Lung (tissue), 11 donors: ENCODE measurements at regions not wholly inside any gene's neighbourhood (a gene's known extent, or its start where the extent isn't known, plus 50 kb on each side); places are given as distances from the start of the nearest gene placed in this dataset.

ENCODE experiments used
- ATAC-seq: fragments of 200-7000 bp; cut with Tn5 transposase; one replicate; pipeline ENCODE4 v1.9.1; 2020; ENCODE audit warnings: moderate number of reproducible peaks; ENCODE audit not compliant: insufficient read depth, low FRiP score
- DNase-seq, 3 donors: peaks; one replicate each; pipeline ENCODE4 v3.0.0-alpha.2; 2013 to 2017
- H3K27ac ChIP-seq, 2 donors: one replicate each; pipeline ENCODE4 v1.5.1; 2013; ENCODE audit warnings: mild to moderate bottlenecking in 2 of 2, moderate library complexity in 2 of 2, control low read depth in 1 of 2, inconsistent platforms in 1 of 2, low read depth in 1 of 2, low read length in 1 of 2
- H3K27me3 ChIP-seq, 3 donors: one replicate each; pipeline ENCODE4 v1.5.1; 2013; ENCODE audit warnings: low read length in 2 of 3; ENCODE audit not compliant: control insufficient read depth in 3 of 3, insufficient read depth in 3 of 3
- H3K36me3 ChIP-seq, 4 donors: one replicate each; pipeline ENCODE4 v1.5.1; 2013; ENCODE audit warnings: low read length in 4 of 4, mild to moderate bottlenecking in 1 of 4, moderate library complexity in 1 of 4; ENCODE audit not compliant: control insufficient read depth in 4 of 4, insufficient read depth in 4 of 4
- H3K4me1 ChIP-seq, 5 donors: one replicate each; pipeline ENCODE4 v1.5.1; 2013; ENCODE audit warnings: low read length in 5 of 5, mild to moderate bottlenecking in 2 of 5, moderate library complexity in 1 of 5; ENCODE audit not compliant: control insufficient read depth in 5 of 5, insufficient read depth in 5 of 5
- H3K4me3 ChIP-seq: one replicate; pipeline ENCODE4 v1.5.1; 2013; ENCODE audit warnings: mild to moderate bottlenecking, control low read depth, moderate library complexity
- H3K9ac ChIP-seq, 2 donors: one replicate each; pipeline ENCODE4 v1.5.1; 2013; ENCODE audit warnings: low read length in 2 of 2, control low read depth in 1 of 2; ENCODE audit not compliant: insufficient read depth in 1 of 2
- H3K9me3 ChIP-seq, 4 donors: one replicate each; pipeline ENCODE4 v1.5.1; 2013; ENCODE audit warnings: low read length in 3 of 4, mild to moderate bottlenecking in 1 of 4, moderate library complexity in 1 of 4; ENCODE audit not compliant: control insufficient read depth in 4 of 4, insufficient read depth in 3 of 4
- WGBS, 2 donors: extraction: QIAGEN DNeasy Blood & Tissue Kit; methylation state at CpG; one replicate each; pipeline ENCODE4 v1.1.7; 2013; 5-methylcytosine and 5-hydroxymethylcytosine counted together
- TF ChIP-seq, protein P1 (sequence below): IDR thresholded peaks from 2 replicates; pipeline ENCODE4 v1.5.1; 2012; ENCODE audit warnings: mild to moderate bottlenecking; ENCODE audit errors: control extremely low read depth, extremely low read depth
- donor health status: control.
- donor health status: control.
- donor health status: Bipolar disorder and iron deficiency.
- donor health status: healthy.
- donor health status: DM: yes; HTN: yes; CAD: no.

- Histone ChIP-seq H3K4me3 (no peak overlapping the region), H3K9ac (no peak overlapping the region), H3K27ac (no peak overlapping the region), H3K27me3 (no peaks in the 10 kb centered on the region), H3K9me3 (no peaks in the 10 kb centered on the region), H3K4me1 (peaks cover 0 to 10% (median 0%) of the 10 kb centered on the region in 5 donors), H3K36me3 (no peaks in the 10 kb centered on the region)
- 17 to 31% methylated on average over 3 of the region's 3 CpGs for WGBS, 2 donors
- ATAC-seq (no peak), DNase-seq (peak in 2 of 3 donors; percentile 22 to 45)
- TF ChIP-seq, protein P1, sequence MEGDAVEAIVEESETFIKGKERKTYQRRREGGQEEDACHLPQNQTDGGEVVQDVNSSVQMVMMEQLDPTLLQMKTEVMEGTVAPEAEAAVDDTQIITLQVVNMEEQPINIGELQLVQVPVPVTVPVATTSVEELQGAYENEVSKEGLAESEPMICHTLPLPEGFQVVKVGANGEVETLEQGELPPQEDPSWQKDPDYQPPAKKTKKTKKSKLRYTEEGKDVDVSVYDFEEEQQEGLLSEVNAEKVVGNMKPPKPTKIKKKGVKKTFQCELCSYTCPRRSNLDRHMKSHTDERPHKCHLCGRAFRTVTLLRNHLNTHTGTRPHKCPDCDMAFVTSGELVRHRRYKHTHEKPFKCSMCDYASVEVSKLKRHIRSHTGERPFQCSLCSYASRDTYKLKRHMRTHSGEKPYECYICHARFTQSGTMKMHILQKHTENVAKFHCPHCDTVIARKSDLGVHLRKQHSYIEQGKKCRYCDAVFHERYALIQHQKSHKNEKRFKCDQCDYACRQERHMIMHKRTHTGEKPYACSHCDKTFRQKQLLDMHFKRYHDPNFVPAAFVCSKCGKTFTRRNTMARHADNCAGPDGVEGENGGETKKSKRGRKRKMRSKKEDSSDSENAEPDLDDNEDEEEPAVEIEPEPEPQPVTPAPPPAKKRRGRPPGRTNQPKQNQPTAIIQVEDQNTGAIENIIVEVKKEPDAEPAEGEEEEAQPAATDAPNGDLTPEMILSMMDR: no peak
These were observed 1197.7 kb upstream of the CITED2 start for GRCh38 chr6:140572129-140572528.

DNA sequence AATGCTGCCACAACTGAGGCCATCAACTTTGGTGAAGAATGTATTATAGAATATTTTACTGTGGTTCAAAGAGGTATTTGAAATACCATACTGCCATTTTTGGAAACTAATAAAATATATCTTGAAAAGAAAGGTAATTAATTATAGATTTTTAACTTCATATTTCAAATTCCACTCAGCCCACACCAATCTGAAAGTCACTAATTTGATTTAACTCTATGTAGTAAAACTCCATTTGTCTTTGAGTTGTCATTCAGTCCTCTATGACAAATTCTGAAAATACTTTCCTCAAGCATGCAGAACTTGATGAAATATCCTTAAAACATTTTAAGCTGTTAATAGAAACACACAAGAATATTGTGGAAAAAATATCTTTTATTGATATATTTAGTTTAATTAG, 1196.7 kb upstream of the CITED2 start:
- Histone ChIP-seq H3K27me3 (no peaks in the 10 kb centered on the region), H3K36me3 (no peaks in the 10 kb centered on the region), H3K9me3 (no peaks in the 10 kb centered on the region), H3K27ac (no peak overlapping the region), H3K4me3 (no peak overlapping the region), H3K9ac (no peak overlapping the region), H3K4me1 (peaks cover 0 to 13% (median 0%) of the 10 kb centered on the region in 5 donors)
- TF ChIP-seq, protein P1: no peak
- no peak for DNase-seq
- ATAC-seq: no peak

GRCh38 chr6:140567466-140567865, 1193.0 kb upstream of the CITED2 start:
- H3K27me3 ChIP-seq: no peaks in the 10 kb centered on the region
- 77 to 82% methylated on average over 2 of the region's 2 CpGs for WGBS, 2 donors
- no peak overlapping the region for H3K9ac ChIP-seq
- H3K4me3 ChIP-seq: no peak overlapping the region
- H3K4me1 ChIP-seq: peaks cover 0 to 12% (median 0%) of the 10 kb centered on the region in 5 donors
- no peaks in the 10 kb centered on the region for H3K9me3 ChIP-seq
- no peak overlapping the region for H3K27ac ChIP-seq
- H3K36me3 ChIP-seq: no peaks in the 10 kb centered on the region
- ATAC-seq: no peak
- TF ChIP-seq, protein P1: no peak
- no peak for DNase-seq

- 84 to 88% methylated on average over 1 of the region's 1 CpG for WGBS, 2 donors
- no peaks in the 10 kb centered on the region for H3K27me3 ChIP-seq
- H3K36me3 ChIP-seq: no peaks in the 10 kb centered on the region
- peak overlapping the region in 1 of 2 donors; percentile 60 for H3K27ac ChIP-seq
- ATAC-seq (no peak), DNase-seq (peak in 2 of 3 donors; percentile 11 to 17)
- peaks cover 0 to 6% (median 0%) of the 10 kb centered on the region in 5 donors for H3K4me1 ChIP-seq
- H3K4me3 ChIP-seq: no peak overlapping the region
- TF ChIP-seq, protein P1: no peak
- H3K9me3 ChIP-seq: no peaks in the 10 kb centered on the region
- no peak overlapping the region for H3K9ac ChIP-seq
These were observed 1192.4 kb upstream of the CITED2 start for GRCh38 chr6:140566781-140567277.
